RWPE1 (cell line): ENCODE measurements at regions not wholly inside any gene's neighbourhood (a gene's known extent, or its start where the extent isn't known, plus 50 kb on each side); places are given as distances from the start of the nearest gene placed in this dataset.

Experiments
- CTCF ChIA-PET: fragments of 350-600 bp; sonication (Branson Sonifier 250); formaldehyde crosslinking; extraction: SDS; loops from one replicate; lab custom pipeline; 2021; lab: Yijun Ruan, JAX
- POLR2A ChIA-PET: fragments of 400-600 bp; formaldehyde crosslinking; extraction: SDS; loops from one replicate; lab custom pipeline; 2020; ENCODE audit warnings: antibody characterized with exemption; ENCODE audit not compliant: low non-redundant PET; lab: Yijun Ruan, JAX
- DNase-seq: peaks from one replicate; pipeline ENCODE4 v3.0.0; 2012; ENCODE audit warnings: low spot score
- H3K27ac ChIP-seq: fragments of 450-650 bp; 2 replicates; pipeline ENCODE4 v1.5.1; 2017
- CTCF ChIP-seq: fragments of 450-650 bp; conservative IDR thresholded peaks from 2 replicates; pipeline ENCODE4 v1.5.1; 2017; ENCODE audit warnings: low read depth, mild to moderate bottlenecking

GRCh38 chr13:100754459-100754858, 79.9 kb upstream of the TMTC4 start:
- CTCF ChIA-PET, result no interaction called here
- no peak for DNase-seq
- TF ChIP-seq CTCF, result no peak
- POLR2A ChIA-PET, result no interaction called here
- no peak overlapping the region for H3K27ac ChIP-seq

- DNase-seq, result no peak
- POLR2A ChIA-PET, result no interaction called here
- CTCF ChIA-PET, result no interaction called here
- no peak for TF ChIP-seq CTCF
- H3K27ac ChIP-seq, result no peak overlapping the region
Measured at GRCh38 chr13:100753376-100753775, 78.8 kb upstream of the TMTC4 start.

- ChIA-PET POLR2A (no interaction called here), CTCF (interaction anchor here (0.6 kb wide), 2 partner anchors 506 to 1103 kb away, joined by 3 read pairs; no protein-coding TSS in a partner anchor)
- H3K27ac ChIP-seq, result no peak overlapping the region
- no peak for TF ChIP-seq CTCF
- DNase-seq, result no peak
Measured at GRCh38 chr13:100751826-100752225, 77.2 kb upstream of the TMTC4 start.

GRCh38 chr13:100746953-100747683, 72.5 kb upstream of the TMTC4 start:
- H3K27ac ChIP-seq, result no peak overlapping the region
- POLR2A ChIA-PET, result no interaction called here
- no peak for DNase-seq
- TF ChIP-seq CTCF, result no peak
- CTCF ChIA-PET, result no interaction called here

GRCh38 chr13:100738176-100738855, 63.7 kb upstream of the TMTC4 start:
- TF ChIP-seq CTCF, result no peak
- no peak overlapping the region for H3K27ac ChIP-seq
- ChIA-PET CTCF (interaction anchor here (0.6 kb wide), 1 partner anchor 321 kb away, joined by 8 read pairs; no protein-coding TSS in a partner anchor), POLR2A (no interaction called here)
- no peak for DNase-seq

- DNase-seq, result no peak
- CTCF ChIA-PET, result no interaction called here
- POLR2A ChIA-PET, result no interaction called here
- no peak for TF ChIP-seq CTCF
- no peak overlapping the region for H3K27ac ChIP-seq
Measured at GRCh38 chr13:100735494-100735893, 60.9 kb upstream of the TMTC4 start.
